ENCODE measurements at regions not wholly inside any gene's neighbourhood (a gene's known extent, or its start where the extent isn't known, plus 50 kb on each side); places are given as distances from the start of the nearest gene placed in this dataset.
A peak's percentile ranks its signal among the peaks of the same experiment; 100 is the strongest.
"Not testable (repeated sequence)": the region's sequence is repeated elsewhere in the genome, so short reads cannot be mapped to it uniquely, and the experiment has no call there.

DNA sequence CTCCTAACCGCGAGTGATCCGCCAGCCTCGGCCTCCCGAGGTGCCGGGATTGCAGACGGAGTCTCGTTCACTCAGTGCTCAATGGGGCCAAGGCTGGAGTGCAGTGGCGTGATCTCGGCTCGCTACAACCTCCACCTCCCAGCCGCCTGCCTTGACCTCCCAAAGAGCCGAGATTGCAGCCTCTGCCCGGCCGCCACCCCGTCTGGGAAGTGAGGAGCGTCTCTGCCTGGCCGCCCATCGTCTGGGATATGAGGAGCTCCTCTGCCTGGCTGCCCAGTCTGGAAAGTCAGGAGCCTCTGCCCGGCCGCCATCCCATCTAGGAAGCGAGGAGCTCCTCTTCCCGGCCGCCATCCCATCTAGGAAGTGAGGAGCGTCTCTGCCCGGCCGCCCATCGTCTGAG lies 58.8 kb upstream of the ANKRD30BL start:
- FAIRE-seq; DNase-seq (ENCODE audit: insufficient read length, low spot score): not testable (repeated sequence)

- FAIRE-seq; DNase-seq (ENCODE audit: insufficient read length, low spot score): not testable (repeated sequence)
Measured at GRCh38 chr2:132221886-132222285, 60.1 kb upstream of the ANKRD30BL start.

DNA sequence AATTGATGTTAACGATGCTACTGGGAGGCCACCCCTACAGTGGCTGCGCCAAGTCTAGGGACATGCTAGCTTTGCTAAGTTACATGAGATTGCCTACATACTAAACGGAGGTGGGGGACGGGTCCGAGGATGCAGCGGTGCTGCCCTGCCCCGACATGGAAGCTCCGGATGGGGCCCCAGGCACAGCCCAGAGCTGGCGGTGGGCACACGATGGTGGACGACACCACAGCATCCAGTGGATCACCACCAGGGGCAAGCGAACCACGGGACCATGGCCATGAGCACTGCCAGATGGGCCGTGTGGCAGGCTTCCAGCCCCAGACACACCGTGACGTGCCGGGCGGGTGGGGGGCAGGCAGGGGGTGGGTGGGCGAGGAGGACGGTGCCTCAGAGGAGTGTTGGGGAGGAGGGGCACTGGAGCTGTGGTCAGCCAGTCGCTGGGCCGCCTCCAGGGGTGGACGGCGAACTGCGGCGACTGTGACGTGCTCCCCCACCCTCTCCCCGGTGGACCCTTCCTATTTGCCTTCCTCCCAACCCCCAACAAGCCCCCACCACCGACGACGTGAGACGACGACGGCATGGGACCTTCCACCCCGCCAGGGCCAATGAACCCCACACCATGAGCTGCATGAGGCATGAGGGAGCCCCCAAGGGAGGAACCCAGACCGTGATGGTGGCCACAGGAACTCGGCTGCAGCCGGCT lies 90.6 kb upstream of the ANKRD30BL start:
- no peak for FAIRE-seq
- DNase-seq (ENCODE audit: insufficient read length, low spot score): no peak

- no peak for FAIRE-seq
- DNase-seq (ENCODE audit: insufficient read length, low spot score): no peak
Measured at GRCh38 chr2:132252894-132253264, 91.1 kb upstream of the ANKRD30BL start.

GRCh38 chr2:132253496-132254305 lies 91.9 kb upstream of the ANKRD30BL start:
- FAIRE-seq: no peak
- no peak for DNase-seq (ENCODE audit: insufficient read length, low spot score)

DNA sequence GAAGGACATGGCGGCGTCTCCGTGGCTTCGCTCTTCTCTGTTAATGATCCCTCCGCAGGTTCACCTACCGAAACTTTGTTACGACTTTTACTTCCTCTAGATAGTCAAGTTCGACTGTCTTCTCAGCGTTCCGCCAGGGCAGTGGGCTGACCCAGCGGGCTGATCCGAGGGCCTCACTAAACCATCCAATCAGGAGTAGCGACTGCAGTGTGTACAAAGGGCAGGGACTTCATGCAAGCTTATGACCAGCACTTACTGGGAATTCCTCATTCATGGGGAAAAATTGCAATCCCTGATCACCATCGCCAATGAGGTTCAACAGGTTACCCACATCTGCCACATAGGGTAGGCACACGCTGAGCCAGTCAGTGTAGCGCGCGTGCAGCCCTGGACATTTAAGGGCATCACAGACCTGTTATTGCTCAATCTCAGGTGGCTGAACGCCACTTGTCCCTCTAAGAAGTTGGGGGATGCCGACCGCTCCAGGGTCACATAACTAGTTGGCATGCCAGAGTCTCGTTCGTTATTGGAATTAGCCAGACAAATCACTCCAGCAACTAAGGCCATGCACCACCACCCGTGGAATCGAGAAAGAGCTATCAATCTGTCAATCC lies 92.7 kb upstream of the ANKRD30BL start:
- not testable (repeated sequence) for DNase-seq (ENCODE audit: insufficient read length, low spot score); FAIRE-seq

GRCh38 chr2:132255714-132256113 lies 94.0 kb upstream of the ANKRD30BL start:
- FAIRE-seq (no peak), DNase-seq (ENCODE audit: insufficient read length, low spot score) (no peak)

- FAIRE-seq: no peak
- no peak for DNase-seq (ENCODE audit: insufficient read length, low spot score)
Measured at GRCh38 chr2:132256251-132256902, 94.6 kb upstream of the ANKRD30BL start.

DNA sequence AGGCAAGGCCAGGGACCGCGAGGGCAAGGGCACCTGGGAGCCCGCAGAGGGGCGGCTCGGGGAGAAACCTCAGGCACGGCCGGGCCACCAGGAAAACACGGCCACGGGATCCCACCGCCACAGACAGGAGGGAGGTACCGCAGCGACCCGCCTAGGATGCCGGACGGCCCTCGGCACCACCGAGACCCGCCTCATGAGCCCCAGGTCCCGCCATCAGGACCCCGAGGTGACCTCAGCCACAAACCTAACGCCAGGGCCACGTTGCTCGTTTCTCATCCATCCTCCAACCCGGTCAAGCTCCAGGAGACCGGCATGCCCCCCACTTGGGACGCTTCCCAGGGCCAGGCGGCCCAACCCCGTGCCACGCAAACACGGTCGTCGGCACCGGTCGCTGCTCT lies 95.2 kb upstream of the ANKRD30BL start:
- not testable (repeated sequence) for FAIRE-seq; DNase-seq (ENCODE audit: insufficient read length, low spot score)

DNA sequence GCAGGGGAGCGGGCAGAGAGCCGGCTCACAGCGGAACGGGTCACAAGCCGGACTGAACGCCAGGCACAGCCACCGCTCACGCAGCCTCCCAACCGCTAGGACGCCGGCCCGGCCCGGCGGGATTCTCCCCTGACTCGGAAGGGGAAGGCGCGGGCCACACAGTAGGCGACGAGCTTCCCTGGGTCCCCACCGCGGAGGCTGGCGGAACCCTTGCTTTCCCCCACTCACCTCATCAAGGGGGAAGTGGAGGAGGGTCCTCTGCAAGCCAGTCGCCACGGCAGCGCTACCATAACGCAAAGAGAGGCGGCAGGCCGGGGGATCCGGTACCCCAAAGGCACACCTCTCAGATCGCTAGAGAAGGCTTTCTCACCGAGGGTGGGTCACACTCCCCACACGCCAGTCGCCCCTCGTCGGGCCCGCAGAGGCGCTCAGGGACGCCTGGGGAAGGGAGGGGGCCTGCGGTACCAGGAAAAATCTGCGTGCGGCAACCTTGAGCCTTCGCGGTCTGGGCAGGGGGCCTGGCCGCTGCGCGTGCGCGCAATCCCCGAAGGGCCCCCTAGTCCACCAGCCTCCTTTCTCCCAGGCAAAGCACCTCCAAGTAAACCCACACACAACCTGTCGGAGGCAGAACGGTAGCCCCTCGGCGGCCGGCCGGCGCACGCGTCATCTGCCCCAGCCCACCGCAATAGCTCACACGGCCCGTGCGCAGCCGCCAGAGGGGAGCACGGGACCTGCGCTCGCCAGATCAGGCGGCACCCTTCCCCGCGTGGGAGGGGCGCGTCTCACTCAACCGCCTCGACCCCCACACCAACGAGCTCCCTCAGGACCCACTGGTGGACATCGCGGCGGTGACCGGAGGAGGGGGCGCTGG lies 95.8 kb upstream of the ANKRD30BL start:
- not testable (repeated sequence) for DNase-seq (ENCODE audit: insufficient read length, low spot score); FAIRE-seq

- DNase-seq (ENCODE audit: insufficient read length, low spot score): not testable (repeated sequence)
- FAIRE-seq: peak; percentile 31
Measured at GRCh38 chr2:132259276-132259675, 97.5 kb upstream of the ANKRD30BL start.

- not testable (repeated sequence) for DNase-seq (ENCODE audit: insufficient read length, low spot score); FAIRE-seq
Measured at GRCh38 chr2:132265595-132265994, 103.8 kb upstream of the ANKRD30BL start.

GRCh38 chr2:132267105-132267497 lies 105.3 kb upstream of the ANKRD30BL start:
- FAIRE-seq (no peak), DNase-seq (ENCODE audit: insufficient read length, low spot score) (no peak)

DNA sequence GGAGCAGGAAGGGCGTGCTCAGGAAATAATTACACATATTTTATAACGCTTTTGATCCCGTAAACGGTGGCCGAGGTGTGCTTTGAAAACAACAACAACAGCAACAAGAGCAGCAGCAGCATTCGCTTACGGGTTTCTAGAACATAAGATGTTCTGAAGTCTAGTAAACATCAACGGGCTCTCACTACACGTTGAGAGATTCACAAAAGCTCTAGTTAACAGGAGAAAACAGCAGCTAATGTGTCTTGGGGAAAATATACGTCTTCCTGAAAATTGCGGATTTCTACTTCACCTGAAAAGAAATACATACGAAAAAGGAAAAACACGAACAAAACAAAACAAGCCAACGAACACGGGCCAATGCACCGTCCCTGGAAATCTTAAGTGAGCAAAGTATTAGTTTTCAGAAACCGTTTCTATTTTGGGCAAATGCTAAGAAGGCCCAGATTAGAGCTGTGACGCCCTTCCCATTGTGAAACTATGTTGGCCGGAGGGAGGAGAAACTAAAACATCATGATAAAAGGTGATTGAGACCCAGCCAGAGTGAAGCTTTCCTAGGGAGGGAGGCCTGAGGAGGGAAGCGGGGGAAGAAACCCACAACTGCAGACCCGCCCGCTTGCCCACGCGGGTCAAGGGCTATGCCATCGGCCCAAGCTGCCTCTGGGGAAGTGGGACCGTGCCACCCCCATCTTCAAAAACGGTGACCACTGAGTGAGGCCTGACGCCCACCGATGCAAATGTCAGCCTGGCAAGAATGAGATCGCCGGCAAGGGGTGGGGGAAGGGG lies 105.9 kb upstream of the ANKRD30BL start:
- not testable (repeated sequence) for FAIRE-seq; DNase-seq (ENCODE audit: insufficient read length, low spot score)

DNA sequence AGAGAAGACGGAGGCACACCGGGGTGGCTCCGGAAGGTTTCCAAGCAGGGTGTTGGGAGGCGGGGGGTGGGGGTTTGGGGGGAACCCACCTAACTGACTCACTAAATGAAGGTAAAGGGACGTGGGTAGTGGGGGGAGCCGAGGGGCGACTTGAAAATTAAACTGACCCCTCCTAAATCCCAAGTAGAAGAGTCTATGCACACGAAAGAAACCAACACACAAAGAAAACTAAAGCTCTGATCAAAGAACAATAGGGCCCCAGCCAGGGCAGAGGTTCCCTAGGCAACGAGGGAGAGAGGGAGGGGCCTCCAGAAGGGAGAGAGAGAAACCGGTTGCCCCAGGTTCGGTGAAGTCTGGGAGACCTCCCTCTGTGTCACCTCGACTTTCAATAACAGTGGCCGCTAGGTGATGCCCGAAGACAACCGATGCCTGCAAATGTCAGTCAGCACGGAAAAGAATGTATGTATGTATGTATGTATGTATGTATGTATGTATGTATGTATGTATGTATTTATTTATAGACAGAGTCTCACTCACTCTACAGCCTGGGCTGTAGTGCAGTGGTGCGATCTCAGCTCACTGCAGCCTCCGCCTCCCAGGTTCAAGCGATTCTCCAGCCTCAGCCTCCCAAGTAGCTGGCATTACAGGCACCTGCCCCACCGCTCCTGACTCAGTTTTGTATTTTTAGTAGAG lies 106.7 kb upstream of the ANKRD30BL start:
- not testable (repeated sequence) for FAIRE-seq
- DNase-seq (ENCODE audit: insufficient read length, low spot score): peak; percentile 10

DNA sequence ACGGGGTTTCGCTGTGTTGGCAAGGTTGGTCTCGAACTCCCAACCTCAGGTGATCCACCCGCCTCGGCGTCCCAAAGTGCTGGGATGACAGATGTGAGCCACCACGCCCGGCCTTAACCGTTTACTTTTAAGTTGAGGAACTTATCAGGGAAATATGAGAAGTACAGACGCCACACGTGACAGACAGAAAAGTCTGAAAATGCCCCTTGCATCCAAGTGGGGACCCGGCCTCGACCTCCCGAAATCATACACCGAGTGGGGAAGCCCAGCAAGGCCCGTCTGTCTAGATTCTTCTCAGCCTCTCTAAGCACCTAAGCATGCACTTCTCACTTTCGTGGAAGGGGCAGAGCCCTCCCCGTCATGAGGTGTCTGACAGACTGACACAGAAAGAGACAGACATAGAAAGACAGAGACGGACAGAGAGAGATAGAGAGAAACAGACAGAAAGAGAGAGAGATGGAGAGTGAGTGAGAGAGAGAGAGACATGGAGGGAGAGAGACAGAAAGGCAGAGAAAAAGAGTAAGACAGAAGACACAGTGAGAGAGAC lies 107.3 kb upstream of the ANKRD30BL start:
- DNase-seq (ENCODE audit: insufficient read length, low spot score) (no peak), FAIRE-seq (no peak)

DNA sequence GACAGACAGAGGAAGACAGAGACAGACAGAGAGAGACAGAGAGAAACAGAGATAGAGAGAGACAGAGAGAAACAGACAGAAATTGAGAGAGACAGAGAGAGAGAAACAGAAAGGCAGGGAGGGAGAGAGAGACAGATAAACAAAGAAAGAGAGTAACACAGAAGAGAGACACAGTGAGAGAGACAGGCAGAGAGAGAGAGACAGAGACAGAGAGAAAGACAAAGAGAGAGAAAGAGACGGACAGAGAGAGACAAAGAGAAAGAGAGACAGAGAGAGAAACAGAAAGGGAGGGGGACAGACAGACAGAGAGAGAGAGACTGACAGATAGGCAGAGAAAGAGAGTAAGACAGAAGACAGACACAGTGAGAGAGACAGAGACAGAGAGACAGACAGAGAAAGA lies 108.5 kb upstream of the ANKRD30BL start:
- no peak for FAIRE-seq
- DNase-seq (ENCODE audit: insufficient read length, low spot score): no peak

- DNase-seq (ENCODE audit: insufficient read length, low spot score) (no peak), FAIRE-seq (no peak)
Measured at GRCh38 chr2:132270981-132271546, 109.3 kb upstream of the ANKRD30BL start.
